AG10803 (cell line): ENCODE measurements at regions not wholly inside any gene's neighbourhood (a gene's known extent, or its start where the extent isn't known, plus 50 kb on each side); places are given as distances from the start of the nearest gene placed in this dataset.

Source experiments
- DNase-seq: peaks from one replicate; pipeline ENCODE4 v3.0.0; 2010; ENCODE audit warnings: low read depth
- H3K4me3 ChIP-seq: 2 replicates; pipeline ENCODE4 v1.5.1; 2011; ENCODE audit warnings: mild to moderate bottlenecking, low read length, control low read depth
- CTCF ChIP-seq: conservative IDR thresholded peaks from 2 replicates; pipeline ENCODE4 v1.5.1; 2011; ENCODE audit warnings: mild to moderate bottlenecking, low read length, control low read depth, inconsistent platforms

GRCh38 chr3:175919133-175919532, 1060.0 kb downstream of the NAALADL2 start:
- no peak for DNase-seq
- no peak for TF ChIP-seq CTCF
- H3K4me3 ChIP-seq, result no peak overlapping the region

- no peak overlapping the region for H3K4me3 ChIP-seq
- TF ChIP-seq CTCF, result no peak
- no peak for DNase-seq
Observed at GRCh38 chr3:175916191-175916934, 1057.2 kb downstream of the NAALADL2 start.

DNA sequence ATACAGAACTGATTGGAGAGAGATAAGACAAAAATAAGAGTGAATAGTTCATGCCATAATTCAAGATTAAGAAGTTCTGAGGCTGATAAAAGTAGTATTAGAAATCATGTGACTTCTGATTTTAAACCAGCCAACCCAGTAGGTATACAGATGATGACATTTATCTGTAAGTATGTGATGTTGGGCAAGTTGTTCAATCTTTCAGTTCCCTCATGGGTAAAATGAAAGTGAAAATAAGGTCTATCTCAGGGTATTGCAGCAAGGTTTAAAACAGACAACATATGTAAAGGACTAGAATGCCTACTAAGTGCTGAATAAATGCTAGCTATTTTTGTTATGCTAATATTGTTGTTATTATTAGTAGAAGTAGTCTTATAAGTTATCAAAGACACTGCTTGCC, 1055.7 kb downstream of the NAALADL2 start:
- no peak overlapping the region for H3K4me3 ChIP-seq
- TF ChIP-seq CTCF, result no peak
- DNase-seq, result no peak

GRCh38 chr3:175913286-175913685, 1054.2 kb downstream of the NAALADL2 start:
- H3K4me3 ChIP-seq, result no peak overlapping the region
- TF ChIP-seq CTCF, result no peak
- DNase-seq, result no peak

- no peak overlapping the region for H3K4me3 ChIP-seq
- no peak for TF ChIP-seq CTCF
- DNase-seq, result no peak
Observed at GRCh38 chr3:175911937-175912336, 1052.8 kb downstream of the NAALADL2 start.

DNA sequence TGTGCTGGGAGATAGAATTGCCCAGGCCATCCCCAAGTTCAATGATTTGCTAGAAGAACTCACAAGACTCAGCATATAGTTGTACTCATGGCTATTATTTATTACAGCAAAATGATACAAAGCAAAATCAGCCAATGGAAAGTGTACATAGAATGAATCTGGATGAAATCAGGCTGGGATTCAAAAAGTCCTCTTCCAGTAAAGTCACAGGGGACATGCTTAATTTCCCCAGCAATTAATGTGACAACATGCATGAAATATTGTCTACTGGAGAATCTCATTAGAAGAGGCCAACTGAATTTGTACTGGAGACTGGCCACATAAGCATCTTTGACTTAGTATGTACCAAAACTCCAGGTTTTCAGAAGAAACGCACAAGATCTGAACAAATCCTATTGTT, 1043.1 kb downstream of the NAALADL2 start:
- DNase-seq, result no peak
- TF ChIP-seq CTCF, result no peak
- H3K4me3 ChIP-seq, result no peak overlapping the region

- peak; percentile 33 for DNase-seq
- TF ChIP-seq CTCF, result no peak
- H3K4me3 ChIP-seq, result no peak overlapping the region
Observed at GRCh38 chr3:175898194-175898593, 1039.1 kb downstream of the NAALADL2 start.
